ENCODE measurements at regions not wholly inside any gene's neighbourhood (a gene's known extent, or its start where the extent isn't known, plus 50 kb on each side); places are given as distances from the start of the nearest gene placed in this dataset.

- no peak for DNase-seq
Measured at GRCh38 chr2:6704077-6704476, 161.6 kb downstream of the CMPK2 start.

GRCh38 chr2:6721395-6721794 lies 144.3 kb downstream of the CMPK2 start:
- no peak for DNase-seq

GRCh38 chr2:6722574-6722973 lies 143.1 kb downstream of the CMPK2 start:
- DNase-seq: no peak

GRCh38 chr2:6723865-6724604 lies 141.7 kb downstream of the CMPK2 start:
- no peak for DNase-seq

DNA sequence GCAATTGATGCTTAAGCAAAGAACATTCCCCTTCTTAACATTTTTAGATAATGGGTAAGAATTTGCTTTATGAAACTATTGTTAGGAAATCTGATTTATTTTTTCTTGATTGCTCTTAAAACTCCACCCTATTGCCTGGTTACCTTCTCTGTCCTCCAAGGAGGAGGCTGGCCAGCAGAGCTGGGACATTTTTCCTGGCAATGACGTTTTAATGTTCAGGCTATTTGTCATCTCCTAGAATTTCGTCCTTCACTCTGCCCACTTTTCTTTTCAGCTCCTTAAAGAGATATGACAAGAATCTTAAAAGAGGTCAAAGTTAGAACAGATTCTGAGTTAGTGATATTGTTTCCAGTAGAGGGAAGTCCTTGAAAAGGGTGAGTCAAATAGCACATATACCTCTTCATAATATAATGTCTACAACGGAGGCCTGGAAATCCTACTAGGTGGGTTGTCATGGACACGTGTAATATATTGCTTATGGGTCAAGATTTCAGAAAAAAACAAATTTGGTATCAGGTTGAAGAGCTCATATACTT lies 141.0 kb downstream of the CMPK2 start:
- no peak for DNase-seq

DNA sequence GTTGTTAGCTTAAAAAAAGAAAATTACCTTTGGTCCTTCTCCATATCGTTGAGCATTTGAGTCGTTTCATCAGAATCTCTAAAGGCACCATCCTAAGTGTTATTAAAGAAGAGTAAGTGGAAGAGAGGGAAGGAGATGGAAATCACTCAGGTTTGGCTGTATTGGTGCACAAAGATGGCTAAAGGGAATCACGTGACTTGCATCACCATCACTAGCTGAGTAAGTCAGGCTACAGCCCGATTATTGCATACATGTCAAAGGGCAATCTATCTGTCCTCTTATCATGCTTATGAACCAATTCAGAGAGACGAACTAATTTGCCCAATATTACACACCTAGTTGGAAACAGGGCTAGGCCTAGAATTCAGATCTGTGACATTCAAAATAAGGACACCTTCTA lies 137.6 kb downstream of the CMPK2 start:
- DNase-seq: no peak

DNA sequence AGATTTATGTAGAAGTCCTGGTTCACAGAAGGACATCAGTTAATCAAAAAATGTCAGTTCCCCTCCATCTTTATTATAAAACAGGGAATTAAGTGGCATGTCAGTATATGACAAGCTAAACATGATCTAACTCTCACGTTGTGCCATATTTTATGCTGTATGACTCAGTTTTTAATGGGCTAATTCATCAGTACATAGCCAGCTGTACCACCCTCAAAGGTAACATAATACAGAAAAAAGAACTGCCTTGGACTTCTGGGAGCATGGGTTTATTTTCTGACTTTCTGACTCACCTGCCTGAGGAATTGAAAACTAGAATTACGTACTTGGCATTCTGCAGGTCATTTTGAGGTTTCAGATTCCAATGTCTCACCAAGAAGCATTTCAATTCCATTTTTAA lies 135.7 kb downstream of the CMPK2 start:
- no peak for DNase-seq

DNA sequence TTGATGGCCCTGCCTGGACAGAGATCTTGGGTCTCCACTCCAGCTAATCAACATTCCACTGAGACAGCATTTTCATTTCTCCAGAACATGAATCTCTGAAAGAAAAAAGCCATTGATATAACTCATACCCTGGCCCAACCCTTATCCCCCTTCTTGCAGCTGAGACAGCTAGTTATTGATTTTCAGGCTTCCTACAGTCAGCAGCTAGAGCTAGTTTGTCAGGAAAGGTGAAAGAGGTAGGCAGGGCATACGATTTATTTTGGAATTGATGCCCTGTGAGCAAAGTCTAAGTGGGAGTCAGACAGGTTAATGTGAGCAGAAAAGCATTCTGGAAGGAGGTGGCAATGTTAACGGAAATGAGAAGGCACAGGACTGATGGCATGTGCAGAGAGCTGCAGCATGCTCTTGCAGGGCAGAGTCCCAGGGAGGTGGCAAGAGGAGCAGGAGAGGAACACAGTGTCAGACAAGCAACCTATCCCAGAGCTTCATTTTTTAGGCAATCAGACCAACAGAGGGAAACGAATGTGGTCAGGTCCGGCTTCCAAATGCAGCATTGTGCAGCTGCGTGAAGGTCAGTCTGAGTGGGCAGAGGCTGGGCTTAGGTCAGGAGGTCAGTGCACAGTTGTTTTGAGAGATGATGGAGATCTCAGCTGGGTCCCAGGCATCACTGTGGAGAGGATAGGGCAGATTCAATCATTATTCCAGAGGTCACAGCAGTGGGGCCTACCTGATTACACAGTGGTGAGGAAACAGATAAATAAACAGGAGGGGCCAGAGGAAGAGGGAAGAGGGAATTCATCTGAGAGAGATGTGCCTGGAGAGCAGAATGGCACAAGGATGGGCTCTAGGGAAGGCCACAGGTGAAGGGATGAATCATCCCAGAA lies 134.8 kb downstream of the CMPK2 start:
- no peak for DNase-seq

DNA sequence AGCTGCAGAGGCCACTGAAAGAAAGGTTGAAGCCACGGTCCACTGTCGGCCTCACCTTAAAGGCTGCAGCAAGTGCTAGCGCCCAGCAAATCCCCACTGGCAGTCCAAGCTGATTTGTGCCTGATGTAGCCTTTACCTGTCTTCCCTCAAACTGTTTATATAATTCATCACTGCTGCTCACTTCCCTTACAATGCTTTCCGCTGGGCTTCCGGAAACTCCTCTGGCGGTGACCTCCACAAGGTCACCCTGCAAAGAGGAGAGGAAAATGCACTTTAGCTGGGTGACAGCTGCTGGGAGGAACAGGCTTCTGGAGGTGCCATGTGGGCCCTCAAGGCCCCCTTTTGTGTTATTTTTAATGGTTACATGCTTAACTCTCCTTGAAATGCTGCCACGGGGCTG lies 126.2 kb downstream of the CMPK2 start:
- no peak for DNase-seq

- no peak for DNase-seq
Measured at GRCh38 chr2:6741229-6741628, 124.5 kb downstream of the CMPK2 start.

DNA sequence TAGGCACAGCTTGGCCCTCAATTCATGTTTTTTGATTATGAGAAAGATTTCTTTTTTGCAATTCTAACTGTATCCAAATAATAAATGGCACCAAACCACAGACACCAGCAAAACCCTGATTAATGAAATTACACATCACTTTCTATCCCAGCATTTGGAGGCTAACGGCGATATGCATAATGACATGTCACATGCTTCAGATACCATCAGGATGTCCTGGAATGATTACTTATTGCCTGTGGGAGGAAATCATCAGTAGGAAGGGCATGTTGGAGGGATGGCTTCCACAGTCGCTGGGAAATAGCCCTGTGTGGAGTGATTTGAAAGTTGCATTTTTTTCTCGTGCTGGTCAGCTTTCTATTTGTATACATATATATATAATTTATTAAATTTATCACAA lies 121.7 kb downstream of the CMPK2 start:
- DNase-seq: no peak

DNA sequence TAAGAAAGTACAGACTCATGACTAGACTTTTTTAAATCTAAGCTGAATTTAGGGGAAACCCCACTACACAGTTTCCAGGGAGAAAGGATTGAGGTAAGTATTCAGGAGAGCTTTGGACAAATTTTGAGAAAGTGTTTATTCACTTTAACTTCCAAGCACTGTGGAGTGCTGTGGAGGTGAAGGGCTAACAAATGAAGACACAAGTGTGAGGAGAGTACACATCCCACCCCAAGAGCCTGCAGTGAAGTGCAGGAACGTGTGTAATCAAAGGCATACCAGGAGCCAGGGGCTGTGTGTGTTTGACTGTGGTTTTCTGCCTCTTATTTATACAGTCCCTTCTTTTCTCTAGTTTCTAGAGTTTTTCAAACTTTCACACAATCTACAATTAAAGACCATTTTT lies 118.3 kb downstream of the CMPK2 start:
- DNase-seq: no peak

DNA sequence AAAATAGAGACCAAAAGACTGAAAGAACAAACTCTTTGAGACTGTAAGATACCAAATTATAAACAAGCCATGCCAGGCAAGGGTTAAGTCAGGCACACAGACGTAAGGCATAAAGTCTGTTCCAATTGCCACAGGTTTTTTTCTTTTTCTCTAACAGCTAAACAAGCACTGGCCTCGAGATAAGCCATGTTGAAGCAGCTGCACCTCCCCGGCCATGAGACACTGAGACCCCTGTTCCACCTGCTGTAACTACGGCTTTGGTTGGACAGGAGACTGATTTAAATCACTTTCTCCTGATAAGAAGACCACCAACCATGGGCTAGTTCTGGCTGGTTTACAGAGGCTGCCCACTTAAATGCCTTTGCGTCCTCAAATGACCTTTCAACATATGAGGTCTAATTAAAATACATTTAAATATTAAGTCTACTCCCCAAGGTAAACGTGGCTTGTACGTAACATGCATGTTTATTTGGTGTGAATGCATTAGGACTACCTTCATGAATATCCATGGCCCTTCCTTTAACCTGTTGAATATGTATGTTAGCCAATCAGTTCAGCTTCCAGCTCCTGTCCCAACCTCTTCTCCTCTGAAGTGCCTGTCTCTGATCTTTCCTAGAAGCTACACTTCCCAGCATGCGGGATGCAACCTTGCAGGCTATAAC lies 117.2 kb downstream of the CMPK2 start:
- no peak for DNase-seq

DNA sequence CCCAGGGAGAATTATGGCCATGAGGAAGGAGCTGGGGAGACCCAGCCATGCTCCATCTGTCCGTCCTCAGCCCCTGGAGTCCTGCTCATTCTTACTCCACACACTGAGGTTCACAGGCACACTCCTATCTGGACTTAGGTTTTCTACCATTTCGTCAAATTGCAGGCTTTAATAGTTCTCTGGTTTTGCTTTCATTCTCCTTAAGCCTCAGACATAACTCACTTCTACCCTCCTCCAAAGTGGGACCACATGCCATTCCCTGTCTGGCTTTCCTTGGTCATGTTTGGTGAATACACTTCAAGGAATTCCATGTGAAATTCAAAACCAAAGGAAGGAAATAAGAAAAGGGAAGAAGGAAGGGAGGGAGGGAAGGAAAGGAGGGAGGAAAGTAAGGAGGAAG lies 115.7 kb downstream of the CMPK2 start:
- DNase-seq: no peak

DNA sequence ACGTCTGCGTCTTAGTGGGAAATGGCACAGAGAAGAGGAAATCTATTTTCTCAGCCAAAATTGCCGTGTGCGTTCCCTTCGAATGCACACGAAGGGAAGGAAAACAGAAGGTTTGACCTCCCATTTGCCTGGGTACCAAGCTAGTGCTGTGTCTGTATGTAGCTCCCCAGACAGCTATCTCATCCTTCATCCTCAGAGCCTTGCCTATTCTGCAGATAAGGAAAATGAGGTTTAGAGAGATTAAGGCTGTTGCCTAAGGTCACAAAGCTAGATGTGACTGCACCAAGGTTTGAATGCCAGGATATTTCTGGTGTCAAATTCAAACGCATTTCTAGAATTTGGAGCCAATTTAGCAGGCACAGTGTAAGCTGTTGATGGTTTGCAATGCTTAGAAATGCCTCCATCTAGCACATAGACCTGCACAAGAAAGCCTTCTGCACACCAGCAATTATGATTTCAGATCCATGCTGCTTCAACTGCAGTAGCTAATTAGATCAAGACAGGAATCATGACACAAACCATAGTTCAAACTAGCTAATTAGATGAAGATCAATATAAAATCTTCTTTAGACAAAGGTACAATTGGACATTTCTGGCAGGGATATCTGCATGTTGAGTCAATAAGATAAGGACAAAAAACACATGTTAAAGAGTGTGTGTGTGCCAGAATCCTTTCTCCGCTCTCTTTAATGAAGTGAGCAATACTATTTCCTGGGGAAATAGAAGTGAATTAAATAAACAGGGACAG lies 115.1 kb downstream of the CMPK2 start:
- no peak for DNase-seq

GRCh38 chr2:6754419-6754818 lies 111.3 kb downstream of the CMPK2 start:
- DNase-seq: no peak

- DNase-seq: no peak
Measured at GRCh38 chr2:6755456-6755855, 110.3 kb downstream of the CMPK2 start.

GRCh38 chr2:6757215-6757614 lies 108.5 kb downstream of the CMPK2 start:
- no peak for DNase-seq

DNA sequence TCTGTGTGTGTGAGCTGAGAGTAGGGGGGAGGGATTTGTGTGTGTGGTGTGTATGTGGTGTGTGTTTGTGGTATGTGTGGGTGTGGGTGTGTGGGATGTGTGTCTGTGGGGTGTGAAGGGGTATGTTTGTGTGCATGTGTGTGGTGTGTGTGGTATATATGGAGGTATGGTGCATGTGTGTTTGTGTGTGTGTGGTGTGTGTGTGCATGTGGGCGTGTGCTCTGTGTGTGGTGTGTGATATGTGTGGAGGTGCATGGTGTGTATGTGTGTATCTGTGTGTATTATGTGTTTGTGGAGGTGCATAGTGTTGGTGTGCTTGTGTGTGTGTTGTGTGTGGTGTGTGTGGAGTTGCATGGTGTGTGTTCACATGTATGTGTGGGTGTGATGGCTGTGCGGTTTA lies 106.0 kb downstream of the CMPK2 start:
- no peak for DNase-seq

DNA sequence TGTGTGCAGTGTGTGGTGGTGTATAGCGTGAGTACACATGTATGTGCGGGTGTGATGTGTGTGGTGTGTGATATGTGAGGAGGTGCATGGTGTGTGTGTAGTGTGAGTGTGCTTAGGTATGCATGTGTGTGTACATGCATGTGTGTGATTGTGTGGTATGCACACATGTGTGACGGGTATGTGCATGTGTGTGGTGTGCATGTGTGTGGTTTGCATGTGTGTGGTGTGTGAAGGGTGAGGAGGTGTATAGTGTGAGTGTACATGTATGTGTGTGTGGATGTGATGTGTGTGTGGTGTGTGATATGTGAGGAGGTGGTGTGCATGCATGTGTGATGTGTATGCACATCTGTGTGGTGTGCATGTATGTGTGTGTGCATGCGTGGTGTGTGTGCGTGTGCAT lies 105.6 kb downstream of the CMPK2 start:
- no peak for DNase-seq

GRCh38 chr2:6764968-6765723 lies 100.6 kb downstream of the CMPK2 start:
- no peak for DNase-seq

GRCh38 chr2:6769346-6769745 lies 96.4 kb downstream of the CMPK2 start:
- DNase-seq: no peak

Data from CD4-positive, alpha-beta T cell treated with Interleukin-15 for 1 hour (primary cell).